Suprapubic skin (tissue), 3 donors: ENCODE measurements at regions not wholly inside any gene's neighbourhood (a gene's known extent, or its start where the extent isn't known, plus 50 kb on each side); places are given as distances from the start of the nearest gene placed in this dataset.

Experiments used
- CTCF ChIP-seq, 2 donors: fragments of 200-600 bp in 1 of 2; fragments of 450-650 bp in 1 of 2; sonication (generic) in 1 of 2; IDR thresholded peaks; one replicate each; pipeline ENCODE4 v1.5.1; 2016 to 2019; ENCODE audit warnings: antibody characterized with exemption in 2 of 2, mild to moderate bottlenecking in 1 of 2, moderate library complexity in 1 of 2
- POLR2A ChIP-seq, 2 donors: fragments of 450-650 bp; IDR thresholded peaks; one replicate each; pipeline ENCODE4 v1.6.1; 2017; ENCODE audit warnings: antibody characterized with exemption in 2 of 2, mild to moderate bottlenecking in 2 of 2, moderate library complexity in 2 of 2

- TF ChIP-seq POLR2A (IDR thresholded peaks at IDR 0.05) (no peak), CTCF (IDR thresholded peaks at IDR 0.05) (no peak)
Observed at GRCh38 chr9:75591972-75592371, 298.5 kb upstream of the PCSK5 start.
